H1 (cell line): ENCODE measurements at regions not wholly inside any gene's neighbourhood (a gene's known extent, or its start where the extent isn't known, plus 50 kb on each side); places are given as distances from the start of the nearest gene placed in this dataset.

Experiments
- ATF2 ChIP-seq: IDR thresholded peaks from 2 replicates; pipeline ENCODE4 v1.6.1; 2012; ENCODE audit warnings: low read length, inconsistent platforms
- EZH2 ChIP-seq: fragments of 200-600 bp; sonication (generic); IDR thresholded peaks from 2 replicates; pipeline ENCODE4 v1.7.1; 2012; ENCODE audit warnings: low read depth, mild to moderate bottlenecking, moderate library complexity, low read length, inconsistent platforms; ENCODE audit not compliant: severe bottlenecking
- TCF12 ChIP-seq: IDR thresholded peaks from 2 replicates; pipeline ENCODE4 v1.6.1; 2011; ENCODE audit warnings: low read depth, mild to moderate bottlenecking, low read length
- TF ChIP-seq, protein P1 (sequence below), 3 experiments: IDR thresholded peaks; 1 replicate in 2 of 3; 2 replicates in 1 of 3; pipeline versions ENCODE4 v1.5.1 to v1.6.1; 2011; ENCODE audit warnings: low read length in 3 of 3, mild to moderate bottlenecking in 3 of 3, inconsistent platforms in 2 of 3, low read depth in 1 of 3, moderate library complexity in 1 of 3; ENCODE audit not compliant: insufficient read depth in 1 of 3; ENCODE audit errors: control extremely low read depth in 1 of 3

GRCh38 chr14:66233591-66233990, 252.6 kb upstream of the CCDC196 start:
- TF ChIP-seq, protein P1, sequence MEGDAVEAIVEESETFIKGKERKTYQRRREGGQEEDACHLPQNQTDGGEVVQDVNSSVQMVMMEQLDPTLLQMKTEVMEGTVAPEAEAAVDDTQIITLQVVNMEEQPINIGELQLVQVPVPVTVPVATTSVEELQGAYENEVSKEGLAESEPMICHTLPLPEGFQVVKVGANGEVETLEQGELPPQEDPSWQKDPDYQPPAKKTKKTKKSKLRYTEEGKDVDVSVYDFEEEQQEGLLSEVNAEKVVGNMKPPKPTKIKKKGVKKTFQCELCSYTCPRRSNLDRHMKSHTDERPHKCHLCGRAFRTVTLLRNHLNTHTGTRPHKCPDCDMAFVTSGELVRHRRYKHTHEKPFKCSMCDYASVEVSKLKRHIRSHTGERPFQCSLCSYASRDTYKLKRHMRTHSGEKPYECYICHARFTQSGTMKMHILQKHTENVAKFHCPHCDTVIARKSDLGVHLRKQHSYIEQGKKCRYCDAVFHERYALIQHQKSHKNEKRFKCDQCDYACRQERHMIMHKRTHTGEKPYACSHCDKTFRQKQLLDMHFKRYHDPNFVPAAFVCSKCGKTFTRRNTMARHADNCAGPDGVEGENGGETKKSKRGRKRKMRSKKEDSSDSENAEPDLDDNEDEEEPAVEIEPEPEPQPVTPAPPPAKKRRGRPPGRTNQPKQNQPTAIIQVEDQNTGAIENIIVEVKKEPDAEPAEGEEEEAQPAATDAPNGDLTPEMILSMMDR (IDR thresholded peaks at IDR 0.05; ENCODE audit: control extremely low read depth in 1 of 3, insufficient read depth in 1 of 3, low read depth in 1 of 3, low read length in 3 of 3): no peak
- TF ChIP-seq ATF2: no peak
- no peak for TF ChIP-seq EZH2
- no peak for TF ChIP-seq TCF12
